Thyroid gland (tissue), 4 donors: ENCODE measurements at regions not wholly inside any gene's neighbourhood (a gene's known extent, or its start where the extent isn't known, plus 50 kb on each side); places are given as distances from the start of the nearest gene placed in this dataset.
A peak's percentile ranks its signal among the peaks of the same experiment; 100 is the strongest.

Source experiments
- DNase-seq, 2 donors: peaks; one replicate each; pipeline ENCODE4 v3.0.0-alpha.2; 2019
- H3K27ac ChIP-seq, 3 donors: fragments of 200-600 bp; sonication (generic); 1 replicate in 2 of 3; 2 replicates in 1 of 3; pipeline ENCODE4 v1.5.1; 2016 to 2019; ENCODE audit warnings: mild to moderate bottlenecking in 1 of 3, moderate library complexity in 1 of 3
- H3K27me3 ChIP-seq: fragments of 200-600 bp; sonication (generic); one replicate; pipeline ENCODE4 v1.5.1; 2019
- H3K36me3 ChIP-seq, 2 donors: fragments of 200-600 bp; sonication (generic); one replicate each; pipeline ENCODE4 v1.5.1; 2016 to 2019
- H3K4me1 ChIP-seq, 2 donors: fragments of 200-600 bp; sonication (generic); one replicate each; pipeline ENCODE4 v1.5.1; 2017 to 2019
- H3K4me3 ChIP-seq, 3 donors: fragments of 200-600 bp; sonication (generic); replicated peaks in 1 of 3; 1 replicate in 2 of 3; 2 replicates in 1 of 3; pipeline ENCODE4 v1.5.1; 2016; ENCODE audit warnings: mild to moderate bottlenecking in 1 of 3
- H3K9me3 ChIP-seq: fragments of 200-600 bp; sonication (generic); one replicate; pipeline ENCODE4 v1.5.1; 2017
- POLR2A ChIP-seq, 2 donors: fragments of 450-650 bp; IDR thresholded peaks; one replicate each; pipeline ENCODE4 v1.6.1; 2017; ENCODE audit warnings: antibody characterized with exemption in 2 of 2, mild to moderate bottlenecking in 2 of 2, moderate library complexity in 1 of 2
- WGBS, 2 donors: methylation state at CpG; one replicate each; pipeline ENCODE4 v1.1.5; 2017; 5-methylcytosine and 5-hydroxymethylcytosine counted together
- intact Hi-C: fragments of 100-400 bp; cut with DNase I; formaldehyde crosslinking; loops from one replicate; pipeline ENCODE4 v1.15.1; 2023
- TF ChIP-seq, protein P1 (sequence below), 6 experiments: fragments of 200-600 bp in 3 of 6; fragments of 450-650 bp in 3 of 6; sonication (generic) in 3 of 6; IDR thresholded peaks; one replicate each; pipeline ENCODE4 v1.5.1; 2016 to 2019; ENCODE audit warnings: antibody characterized with exemption in 6 of 6, mild to moderate bottlenecking in 2 of 6, inconsistent platforms in 1 of 6, moderate library complexity in 1 of 6

- H3K4me1 ChIP-seq, result no peaks in the 10 kb centered on the region
- DNase-seq, result no peak
- H3K27me3 ChIP-seq, result no peaks in the 10 kb centered on the region
- intact Hi-C loops, result no loop called here
- TF ChIP-seq, protein P1, sequence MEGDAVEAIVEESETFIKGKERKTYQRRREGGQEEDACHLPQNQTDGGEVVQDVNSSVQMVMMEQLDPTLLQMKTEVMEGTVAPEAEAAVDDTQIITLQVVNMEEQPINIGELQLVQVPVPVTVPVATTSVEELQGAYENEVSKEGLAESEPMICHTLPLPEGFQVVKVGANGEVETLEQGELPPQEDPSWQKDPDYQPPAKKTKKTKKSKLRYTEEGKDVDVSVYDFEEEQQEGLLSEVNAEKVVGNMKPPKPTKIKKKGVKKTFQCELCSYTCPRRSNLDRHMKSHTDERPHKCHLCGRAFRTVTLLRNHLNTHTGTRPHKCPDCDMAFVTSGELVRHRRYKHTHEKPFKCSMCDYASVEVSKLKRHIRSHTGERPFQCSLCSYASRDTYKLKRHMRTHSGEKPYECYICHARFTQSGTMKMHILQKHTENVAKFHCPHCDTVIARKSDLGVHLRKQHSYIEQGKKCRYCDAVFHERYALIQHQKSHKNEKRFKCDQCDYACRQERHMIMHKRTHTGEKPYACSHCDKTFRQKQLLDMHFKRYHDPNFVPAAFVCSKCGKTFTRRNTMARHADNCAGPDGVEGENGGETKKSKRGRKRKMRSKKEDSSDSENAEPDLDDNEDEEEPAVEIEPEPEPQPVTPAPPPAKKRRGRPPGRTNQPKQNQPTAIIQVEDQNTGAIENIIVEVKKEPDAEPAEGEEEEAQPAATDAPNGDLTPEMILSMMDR (IDR thresholded peaks at IDR 0.05), result no peak
- TF ChIP-seq POLR2A (IDR thresholded peaks at IDR 0.05), result no peak
- 66 to 70% methylated on average over 9 of the region's 9 CpGs for WGBS, 2 donors
- H3K9me3 ChIP-seq, result no peaks in the 10 kb centered on the region
- H3K4me3 ChIP-seq, result no peak overlapping the region
- no peaks in the 10 kb centered on the region for H3K36me3 ChIP-seq
- H3K27ac ChIP-seq, result no peak overlapping the region
Observed at GRCh38 chr16:54568906-54569807, 282.6 kb upstream of the IRX3 start.

DNA sequence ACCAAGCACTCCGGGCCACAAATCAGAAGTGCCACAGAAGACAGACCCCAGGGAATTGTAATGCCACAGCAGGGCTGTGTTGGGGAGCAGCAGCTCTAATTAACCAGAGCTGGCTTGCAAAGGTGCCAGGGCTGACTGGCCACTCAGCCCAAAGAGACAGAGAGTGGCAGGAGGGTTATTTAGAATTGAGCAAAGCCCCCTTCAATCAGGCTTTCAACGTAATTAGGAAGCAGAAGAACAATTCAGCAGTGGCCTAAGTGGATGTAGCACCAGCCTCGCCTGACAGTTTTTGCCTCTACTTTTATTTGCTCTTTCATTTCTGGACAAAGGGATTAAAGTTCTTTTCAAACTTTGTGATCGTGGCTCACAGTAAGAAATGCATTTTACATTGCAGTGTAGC, 278.3 kb upstream of the IRX3 start:
- Histone ChIP-seq H3K36me3 (no peaks in the 10 kb centered on the region), H3K27ac (no peak overlapping the region), H3K27me3 (no peaks in the 10 kb centered on the region), H3K4me1 (no peaks in the 10 kb centered on the region), H3K9me3 (no peaks in the 10 kb centered on the region), H3K4me3 (no peak overlapping the region)
- no peak for DNase-seq
- WGBS, 2 donors, result 84 to 85% methylated on average over 4 of the region's 4 CpGs
- intact Hi-C loops, result no loop called here
- no peak for TF ChIP-seq POLR2A (IDR thresholded peaks at IDR 0.05)
- TF ChIP-seq, protein P1 (IDR thresholded peaks at IDR 0.05), result no peak

- H3K4me3 ChIP-seq, result no peak overlapping the region
- TF ChIP-seq, protein P1 (IDR thresholded peaks at IDR 0.05), result no peak
- TF ChIP-seq POLR2A (IDR thresholded peaks at IDR 0.05), result no peak
- H3K27me3 ChIP-seq, result no peaks in the 10 kb centered on the region
- H3K27ac ChIP-seq, result no peak overlapping the region
- intact Hi-C loops, result no loop called here
- no peaks in the 10 kb centered on the region for H3K9me3 ChIP-seq
- H3K4me1 ChIP-seq, result no peaks in the 10 kb centered on the region
- WGBS, 2 donors, result 32 to 39% methylated on average over 3 of the region's 3 CpGs
- peak; percentile 12 to 29 for DNase-seq
- H3K36me3 ChIP-seq, result no peaks in the 10 kb centered on the region
Observed at GRCh38 chr16:54554581-54554980, 268.0 kb upstream of the IRX3 start.

DNA sequence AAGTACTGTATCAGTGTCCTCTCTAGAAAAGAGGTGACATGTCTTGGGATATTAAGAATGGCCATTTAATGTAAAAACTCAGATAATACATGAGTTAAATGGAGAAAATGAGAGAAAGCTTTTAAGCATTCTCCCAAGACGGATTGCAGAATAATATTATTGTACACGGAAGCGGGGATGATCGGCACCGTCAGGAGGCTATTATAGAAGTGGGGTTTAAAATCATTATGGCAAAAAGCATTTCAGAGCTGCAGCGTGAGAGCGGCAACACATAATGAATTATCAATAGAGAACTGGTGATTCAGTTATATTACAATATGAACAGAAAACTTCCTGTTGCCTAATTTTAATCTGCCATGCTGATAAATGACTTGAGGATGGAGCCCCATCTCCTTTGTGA, 261.7 kb upstream of the IRX3 start:
- Histone ChIP-seq H3K4me3 (no peak overlapping the region), H3K27me3 (no peaks in the 10 kb centered on the region), H3K9me3 (no peaks in the 10 kb centered on the region), H3K27ac (no peak overlapping the region), H3K36me3 (no peaks in the 10 kb centered on the region), H3K4me1 (no peaks in the 10 kb centered on the region)
- TF ChIP-seq, protein P1 (IDR thresholded peaks at IDR 0.05), result no peak
- TF ChIP-seq POLR2A (IDR thresholded peaks at IDR 0.05), result no peak
- intact Hi-C loops, result no loop called here
- DNase-seq, result no peak
- WGBS, 2 donors, result 86 to 88% methylated on average over 7 of the region's 7 CpGs

DNA sequence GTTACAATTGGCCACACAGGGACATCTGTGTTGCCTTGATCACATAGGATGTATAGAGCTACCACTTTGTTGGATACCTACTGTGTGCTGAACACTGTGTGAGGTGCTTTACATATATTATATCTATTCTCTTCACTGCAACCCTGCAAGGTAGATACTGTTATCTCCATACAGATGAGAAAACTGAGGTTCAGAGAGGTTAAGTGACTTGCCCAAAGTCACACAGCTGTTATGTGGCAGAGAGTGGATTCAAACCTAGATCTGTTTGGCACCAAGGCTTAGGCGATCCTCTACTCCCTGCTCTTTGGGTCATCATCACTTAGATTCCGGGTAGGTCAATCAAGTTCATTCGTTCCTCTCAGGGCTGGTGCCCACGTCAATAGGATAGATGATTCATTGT, 260.5 kb upstream of the IRX3 start:
- no peaks in the 10 kb centered on the region for H3K27me3 ChIP-seq
- no peak overlapping the region for H3K27ac ChIP-seq
- no peaks in the 10 kb centered on the region for H3K9me3 ChIP-seq
- no peak for TF ChIP-seq POLR2A (IDR thresholded peaks at IDR 0.05)
- TF ChIP-seq, protein P1 (IDR thresholded peaks at IDR 0.05), result no peak
- intact Hi-C loops, result no loop called here
- no peaks in the 10 kb centered on the region for H3K36me3 ChIP-seq
- no peaks in the 10 kb centered on the region for H3K4me1 ChIP-seq
- WGBS, 2 donors, result 87 to 91% methylated on average over 4 of the region's 4 CpGs
- DNase-seq, result no peak
- no peak overlapping the region for H3K4me3 ChIP-seq
